PC-3 (cell line): ENCODE measurements at regions not wholly inside any gene's neighbourhood (a gene's known extent, or its start where the extent isn't known, plus 50 kb on each side); places are given as distances from the start of the nearest gene placed in this dataset.

Source experiments
- EZH2 ChIP-seq: fragments of 300-600 bp; sonication (generic); IDR thresholded peaks from one replicate; pipeline ENCODE4 v1.6.1; 2017; ENCODE audit warnings: antibody characterized with exemption, mild to moderate bottlenecking, low read length; ENCODE audit not compliant: unreplicated experiment
- EZH2phosphoT487 ChIP-seq: fragments of 300-600 bp; sonication (generic); IDR thresholded peaks from 2 replicates; pipeline ENCODE4 v1.6.1; 2018; ENCODE audit warnings: mild to moderate bottlenecking, antibody characterized with exemption, low read length, borderline replicate concordance
- TF ChIP-seq, protein P1 (sequence below): fragments of 300-600 bp; sonication (generic); conservative IDR thresholded peaks from 2 replicates; pipeline ENCODE4 v1.5.1; 2017; ENCODE audit warnings: antibody characterized with exemption, low read depth, mild to moderate bottlenecking, low read length

DNA sequence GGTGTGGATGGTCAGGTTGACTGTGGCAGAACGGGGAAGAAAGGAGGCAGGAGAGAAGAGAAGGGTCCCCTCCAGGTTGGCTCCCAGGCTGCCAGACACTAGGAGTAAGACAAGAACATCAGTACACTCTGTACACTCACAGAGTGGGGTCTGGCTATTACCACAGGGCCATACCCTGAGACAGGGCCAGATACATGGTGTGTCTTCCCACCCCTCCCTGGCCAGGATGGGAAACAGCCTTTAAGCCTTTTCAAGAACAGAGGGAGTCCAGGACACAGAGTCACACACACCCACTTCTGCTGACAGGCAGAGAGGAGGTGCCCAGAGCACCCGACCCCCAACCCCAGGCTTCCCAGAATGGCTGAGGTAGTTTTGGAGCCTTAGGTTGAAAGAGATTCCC, 99.4 kb downstream of the LITAF start:
- TF ChIP-seq EZH2phosphoT487: no peak
- TF ChIP-seq EZH2: no peak
- TF ChIP-seq, protein P1, sequence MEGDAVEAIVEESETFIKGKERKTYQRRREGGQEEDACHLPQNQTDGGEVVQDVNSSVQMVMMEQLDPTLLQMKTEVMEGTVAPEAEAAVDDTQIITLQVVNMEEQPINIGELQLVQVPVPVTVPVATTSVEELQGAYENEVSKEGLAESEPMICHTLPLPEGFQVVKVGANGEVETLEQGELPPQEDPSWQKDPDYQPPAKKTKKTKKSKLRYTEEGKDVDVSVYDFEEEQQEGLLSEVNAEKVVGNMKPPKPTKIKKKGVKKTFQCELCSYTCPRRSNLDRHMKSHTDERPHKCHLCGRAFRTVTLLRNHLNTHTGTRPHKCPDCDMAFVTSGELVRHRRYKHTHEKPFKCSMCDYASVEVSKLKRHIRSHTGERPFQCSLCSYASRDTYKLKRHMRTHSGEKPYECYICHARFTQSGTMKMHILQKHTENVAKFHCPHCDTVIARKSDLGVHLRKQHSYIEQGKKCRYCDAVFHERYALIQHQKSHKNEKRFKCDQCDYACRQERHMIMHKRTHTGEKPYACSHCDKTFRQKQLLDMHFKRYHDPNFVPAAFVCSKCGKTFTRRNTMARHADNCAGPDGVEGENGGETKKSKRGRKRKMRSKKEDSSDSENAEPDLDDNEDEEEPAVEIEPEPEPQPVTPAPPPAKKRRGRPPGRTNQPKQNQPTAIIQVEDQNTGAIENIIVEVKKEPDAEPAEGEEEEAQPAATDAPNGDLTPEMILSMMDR: no peak
